ENCODE measurements at regions not wholly inside any gene's neighbourhood (a gene's known extent, or its start where the extent isn't known, plus 50 kb on each side); places are given as distances from the start of the nearest gene placed in this dataset.

- DNase-seq = no peak
Measured at GRCh38 chr5:86880785-86881492, 263.2 kb downstream of the COX7C start.

DNA sequence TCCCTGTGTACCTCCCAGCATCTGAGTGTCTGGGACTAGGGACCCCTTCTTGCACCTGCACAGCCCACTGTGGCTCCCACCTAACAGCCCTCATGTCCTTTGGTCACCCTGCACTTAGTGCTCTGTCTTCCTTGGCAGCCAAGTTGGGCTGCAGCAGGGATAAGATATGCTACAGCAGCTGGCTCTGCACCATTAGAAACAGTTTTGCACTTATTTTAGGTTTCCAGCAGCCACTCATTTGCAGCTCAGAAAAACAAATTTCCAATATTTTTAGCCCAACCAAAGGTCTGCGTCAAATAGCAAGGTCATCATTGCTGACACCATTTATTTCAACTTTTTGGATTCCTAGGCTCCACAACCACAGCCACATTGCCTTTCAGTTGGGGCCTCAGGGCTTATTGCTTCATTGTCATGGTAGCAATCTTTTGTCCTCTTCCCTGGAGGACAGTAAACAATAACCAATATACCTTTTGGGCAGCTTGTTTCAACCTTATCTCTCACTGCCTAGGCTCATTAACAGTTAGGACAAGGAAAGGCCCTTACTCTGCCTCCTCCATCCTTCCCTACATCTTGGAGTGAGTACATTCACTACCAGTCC, 263.9 kb downstream of the COX7C start:
- DNase-seq = no peak

GRCh38 chr5:86884608-86885007, 266.9 kb downstream of the COX7C start:
- DNase-seq = no peak

GRCh38 chr5:86885011-86885410, 267.3 kb downstream of the COX7C start:
- no peak for DNase-seq

DNA sequence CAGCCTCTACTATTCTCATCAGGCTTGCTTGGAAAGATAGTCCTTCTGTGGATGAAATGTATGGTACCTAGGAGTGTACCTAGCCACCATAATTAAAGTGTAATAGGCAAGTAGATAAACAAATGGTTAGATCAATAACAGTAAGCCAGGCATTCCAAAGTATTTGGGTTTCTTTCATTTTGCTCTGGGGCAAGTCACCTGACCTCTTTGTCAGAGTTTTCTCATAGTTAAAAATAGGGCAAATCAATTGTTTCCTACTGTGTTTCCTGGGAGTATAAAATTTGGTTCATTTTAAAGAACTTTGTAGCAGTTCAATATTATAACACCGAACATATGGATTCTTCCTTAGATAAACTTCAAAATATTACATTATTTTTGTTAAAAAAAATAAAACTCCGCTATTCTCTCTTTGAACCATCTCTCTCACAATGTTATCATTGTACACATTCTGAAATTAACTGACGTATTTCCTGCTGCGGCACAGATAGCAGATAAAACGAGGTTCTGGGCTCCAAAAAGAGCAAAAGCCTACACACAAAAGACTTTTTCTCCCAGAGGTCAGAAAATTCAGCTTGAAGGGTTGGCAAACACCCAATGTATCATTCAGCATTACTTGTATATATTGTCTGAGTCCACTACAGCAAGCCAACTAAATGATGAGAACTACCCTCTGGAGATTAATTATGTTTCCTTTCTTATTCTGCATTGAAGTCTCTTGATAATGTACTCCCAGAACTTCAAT, 267.9 kb downstream of the COX7C start:
- DNase-seq = no peak

GRCh38 chr5:86890375-86890774, 272.6 kb downstream of the COX7C start:
- DNase-seq = no peak

DNA sequence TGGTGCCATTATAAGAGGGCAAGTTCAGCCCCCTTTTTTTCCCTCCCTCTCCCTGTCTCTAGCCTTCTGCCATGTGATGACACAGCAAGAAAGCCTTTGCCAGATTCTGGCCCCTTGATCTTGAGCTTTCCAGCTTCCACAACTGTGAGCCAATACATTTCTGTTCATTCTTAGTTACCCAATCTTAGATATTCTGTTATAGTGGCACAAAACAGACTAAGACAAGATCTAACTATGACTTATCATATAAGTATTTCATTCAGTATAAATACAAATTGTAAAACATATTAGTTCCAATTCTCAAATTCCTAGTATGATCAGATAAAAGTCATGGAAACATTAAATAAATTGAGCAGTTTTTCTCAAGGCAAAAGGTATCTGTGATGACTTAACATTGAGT, 276.3 kb downstream of the COX7C start:
- no peak for DNase-seq

GRCh38 chr5:86896916-86897315, 279.2 kb downstream of the COX7C start:
- no peak for DNase-seq

DNA sequence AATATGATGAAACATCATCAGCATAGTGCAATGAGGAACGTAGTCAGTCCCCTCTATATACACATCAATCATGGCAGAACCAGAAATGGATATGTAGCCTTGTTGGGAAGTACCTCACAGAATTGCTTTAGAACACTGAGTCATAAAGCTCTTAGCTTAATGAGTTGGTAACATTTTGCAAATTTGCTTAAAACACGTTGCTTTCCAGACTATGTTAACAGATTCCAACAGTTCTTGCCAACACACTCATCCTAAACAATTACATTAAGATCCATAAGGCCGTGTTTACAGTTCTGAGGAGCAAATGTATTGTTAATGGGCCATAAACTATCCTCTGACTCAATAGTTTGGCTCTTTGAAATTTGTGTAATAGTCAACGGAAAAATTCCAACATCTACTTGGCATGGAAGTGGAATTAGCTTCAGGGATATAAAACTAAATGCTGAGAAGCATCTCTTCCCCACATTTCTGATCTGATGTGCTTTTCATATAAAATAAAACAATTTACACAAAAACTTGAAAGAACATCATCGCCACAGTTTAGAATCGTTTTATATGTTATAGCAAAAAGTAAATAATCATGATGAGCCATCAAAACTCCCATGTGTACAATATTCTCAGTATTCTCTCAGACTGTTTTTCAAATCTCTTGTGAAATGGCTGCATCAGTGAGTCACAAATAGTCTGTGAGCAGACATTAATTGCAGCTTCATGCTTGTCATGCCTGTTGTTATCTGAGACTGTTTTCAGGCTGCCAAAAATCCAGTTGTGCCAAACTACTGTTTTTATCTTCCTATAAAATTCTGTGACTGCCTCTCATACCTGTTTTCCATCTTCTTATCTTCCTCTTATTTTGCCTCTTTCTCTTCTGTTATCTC, 291.9 kb downstream of the COX7C start:
- DNase-seq = no peak

- DNase-seq = no peak
Measured at GRCh38 chr5:86917117-86917579, 299.4 kb downstream of the COX7C start.

DNA sequence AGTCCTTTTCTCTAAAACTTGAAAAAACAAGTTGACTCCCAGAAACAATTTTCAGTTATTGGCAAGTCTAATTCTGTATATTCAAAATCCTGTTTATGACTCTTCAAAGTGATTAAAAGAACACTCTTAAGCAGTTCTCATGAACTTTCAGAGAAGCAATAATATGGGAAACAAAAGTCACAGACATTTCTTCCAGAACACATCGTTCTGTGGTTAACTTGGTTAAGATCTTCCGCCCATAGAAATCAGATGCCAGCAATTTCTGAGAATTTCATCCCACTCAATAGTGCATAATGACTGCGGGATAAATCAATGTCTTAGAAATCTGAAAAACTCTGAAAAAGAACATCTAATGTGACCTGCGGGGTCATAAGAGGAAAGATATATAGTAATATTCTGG, 300.5 kb downstream of the COX7C start:
- no peak for DNase-seq

- no peak for DNase-seq
Measured at GRCh38 chr5:86926033-86926432, 308.3 kb downstream of the COX7C start.

GRCh38 chr5:86929123-86929766, 311.5 kb downstream of the COX7C start:
- no peak for DNase-seq

DNA sequence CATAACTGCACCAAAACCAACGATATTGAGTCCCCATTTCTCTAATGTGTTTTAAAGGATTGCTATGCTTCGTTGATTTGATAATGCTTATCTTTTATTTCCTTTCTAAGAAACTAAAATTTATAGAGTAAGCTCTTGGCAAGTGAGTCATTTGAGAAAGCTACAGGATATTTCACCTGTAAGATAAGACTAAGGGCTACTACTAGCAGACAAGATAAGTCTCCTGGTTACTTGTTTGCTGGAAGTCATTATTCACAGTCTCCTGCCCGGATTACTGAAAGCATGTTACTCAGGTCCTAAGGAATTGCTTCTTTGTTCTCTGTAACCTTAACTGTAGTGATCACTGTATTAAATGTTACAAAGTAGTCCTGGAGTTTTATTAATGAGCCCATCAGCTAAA, 315.9 kb upstream of the RASA1 start:
- DNase-seq = no peak

- DNase-seq = no peak
Measured at GRCh38 chr5:86964889-86965288, 302.8 kb upstream of the RASA1 start.

GRCh38 chr5:86968301-86968753, 299.4 kb upstream of the RASA1 start:
- DNase-seq = no peak

- DNase-seq = no peak
Measured at GRCh38 chr5:86970361-86970760, 297.3 kb upstream of the RASA1 start.

GRCh38 chr5:86971034-86971571, 296.6 kb upstream of the RASA1 start:
- no peak for DNase-seq

- DNase-seq = no peak
Measured at GRCh38 chr5:86974955-86975354, 292.7 kb upstream of the RASA1 start.

GRCh38 chr5:86977190-86977589, 290.5 kb upstream of the RASA1 start:
- DNase-seq = no peak

DNA sequence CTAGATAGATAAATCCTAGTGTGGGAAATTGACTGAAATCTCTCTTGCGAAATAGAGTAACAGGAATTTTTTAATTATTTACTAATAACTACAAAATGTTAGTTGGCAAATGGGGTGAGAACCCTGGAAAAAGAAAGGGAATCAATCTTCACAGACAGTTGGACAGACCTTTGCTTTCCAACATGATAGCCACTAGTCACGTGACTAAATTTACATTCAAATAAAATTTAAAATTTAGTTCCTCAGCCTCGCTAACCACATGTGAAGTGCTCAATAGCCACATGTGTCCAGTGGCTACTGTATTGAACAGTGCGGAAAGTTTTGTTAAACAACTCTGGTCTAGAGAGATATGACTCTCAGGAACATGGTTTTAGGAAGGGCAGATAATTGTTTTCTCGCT, 289.9 kb upstream of the RASA1 start:
- DNase-seq = no peak

GRCh38 chr5:86979811-86980411, 287.8 kb upstream of the RASA1 start:
- no peak for DNase-seq
